ENCODE measurements at regions not wholly inside any gene's neighbourhood (a gene's known extent, or its start where the extent isn't known, plus 50 kb on each side); places are given as distances from the start of the nearest gene placed in this dataset.

DNA sequence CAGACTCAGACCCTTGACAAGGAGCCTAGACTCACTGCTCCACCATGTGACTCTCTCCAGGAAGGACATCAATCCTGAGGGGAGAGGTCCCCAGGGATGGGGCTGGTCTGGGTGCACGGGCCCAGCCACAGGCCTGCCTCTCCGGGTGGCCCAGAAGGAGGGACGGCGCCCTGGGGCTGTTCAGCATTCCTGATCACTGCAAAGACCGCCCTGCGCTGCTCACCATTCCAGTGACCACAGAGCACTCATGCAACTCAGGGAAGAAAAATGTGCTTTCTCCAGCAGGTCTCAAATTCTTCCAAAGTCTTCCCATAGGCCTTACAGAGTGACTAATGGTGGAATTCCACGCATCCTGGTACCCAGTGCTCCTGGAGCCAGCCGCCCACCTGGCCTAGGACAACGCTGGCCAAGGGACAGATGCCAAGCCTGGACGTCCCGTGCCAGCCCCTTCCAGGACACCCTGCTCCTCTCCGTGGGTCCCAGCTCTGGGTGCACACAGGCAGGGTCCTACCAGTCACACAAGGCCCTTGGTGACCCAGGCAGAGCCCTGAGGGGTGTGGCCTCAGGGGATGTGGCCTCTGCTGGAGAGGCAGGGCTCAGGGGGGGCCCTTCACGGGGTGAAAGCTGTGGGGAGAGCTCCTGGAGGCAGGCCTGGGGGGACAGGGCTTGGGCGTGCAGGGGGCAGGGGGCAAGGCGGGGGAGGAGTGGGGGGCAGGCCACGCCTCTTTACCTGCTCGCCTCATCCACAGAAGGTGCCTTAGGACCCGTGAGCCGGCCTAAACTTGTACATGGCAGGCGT is 178.8 kb downstream of the IGLL1 start:
- Histone ChIP-seq H3K27ac (ENCODE audit: low read depth) (no peak overlapping the region), H3K4me3 (ENCODE audit: low read depth, low read length) (no peak overlapping the region), H3K36me3 (ENCODE audit: insufficient read depth) (no peaks in the 10 kb centered on the region), H3K4me1 (ENCODE audit: insufficient read depth) (peaks cover 2% of the 10 kb centered on the region)
- DNase-seq (ENCODE audit: extremely low spot score), result no peak
- WGBS, result 80% methylated on average over 20 of the region's 20 CpGs

GRCh38 chr22:23400286-23400981 is 179.7 kb downstream of the IGLL1 start:
- WGBS, result 91% methylated on average over 23 of the region's 23 CpGs
- DNase-seq (ENCODE audit: extremely low spot score), result no peak
- Histone ChIP-seq H3K4me1 (ENCODE audit: insufficient read depth) (peaks cover 2% of the 10 kb centered on the region), H3K36me3 (ENCODE audit: insufficient read depth) (no peaks in the 10 kb centered on the region), H3K4me3 (ENCODE audit: low read depth, low read length) (no peak overlapping the region), H3K27ac (ENCODE audit: low read depth) (no peak overlapping the region)

GRCh38 chr22:23399367-23400285 is 180.5 kb downstream of the IGLL1 start:
- DNase-seq (ENCODE audit: extremely low spot score), result no peak
- H3K36me3 ChIP-seq (ENCODE audit: insufficient read depth), result no peaks in the 10 kb centered on the region
- H3K27ac ChIP-seq (ENCODE audit: low read depth), result no peak overlapping the region
- no peak overlapping the region for H3K4me3 ChIP-seq (ENCODE audit: low read depth, low read length)
- H3K4me1 ChIP-seq (ENCODE audit: insufficient read depth), result peaks cover 2% of the 10 kb centered on the region
- 88% methylated on average over 46 of the region's 46 CpGs for WGBS

- DNase-seq (ENCODE audit: extremely low spot score), result no peak
- Histone ChIP-seq H3K4me3 (ENCODE audit: low read depth, low read length) (no peak overlapping the region), H3K36me3 (ENCODE audit: insufficient read depth) (no peaks in the 10 kb centered on the region), H3K4me1 (ENCODE audit: insufficient read depth) (peaks cover 2% of the 10 kb centered on the region), H3K27ac (ENCODE audit: low read depth) (no peak overlapping the region)
- WGBS, result 80% methylated on average over 15 of the region's 15 CpGs
These were observed 181.3 kb downstream of the IGLL1 start for GRCh38 chr22:23398701-23399366.

DNA sequence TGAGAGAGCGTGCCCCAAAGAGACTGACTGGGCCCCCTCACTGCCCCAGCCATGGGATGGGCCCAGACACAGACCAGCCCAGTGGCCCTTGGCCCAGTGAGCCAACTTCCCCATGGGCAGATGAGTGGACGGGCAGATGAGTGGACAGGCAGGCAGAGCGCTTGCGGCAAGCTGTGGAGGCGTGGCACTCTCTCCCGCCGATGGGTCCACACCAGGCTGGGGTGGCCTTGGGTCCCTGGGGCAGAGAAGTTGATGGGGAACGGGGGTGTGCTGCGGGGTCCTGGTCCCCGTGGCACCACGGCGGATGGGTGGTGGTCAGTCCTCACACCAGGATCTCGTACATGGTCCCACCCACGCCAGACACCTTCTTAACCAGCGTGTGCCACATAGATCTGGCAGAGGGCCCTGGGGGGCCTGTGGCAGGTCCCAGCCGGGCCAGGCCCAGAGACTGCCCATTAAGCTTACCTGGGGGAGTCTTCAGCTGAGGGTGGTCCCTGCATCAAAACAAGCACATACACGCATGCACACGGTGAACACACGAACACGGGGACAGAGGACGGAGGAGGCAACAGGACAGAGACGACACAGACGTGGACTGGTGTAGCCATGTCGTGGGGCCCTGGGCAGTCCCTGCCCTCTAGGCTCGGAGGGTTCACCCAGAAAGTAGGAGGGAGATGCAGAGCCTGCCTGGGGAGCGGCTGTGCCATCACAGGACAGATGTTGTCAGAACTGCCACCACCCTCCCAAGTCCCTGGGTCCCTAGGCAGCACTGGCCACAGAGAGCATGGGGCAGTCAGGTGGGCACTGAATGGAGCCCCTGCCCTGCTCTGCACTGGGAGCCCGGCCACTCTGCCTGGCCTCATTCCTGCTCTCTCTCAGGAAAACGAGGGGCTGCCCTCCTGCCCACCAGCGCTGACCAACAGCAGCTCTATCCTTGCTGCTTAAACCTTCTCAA is 182.2 kb downstream of the IGLL1 start:
- Histone ChIP-seq H3K36me3 (ENCODE audit: insufficient read depth) (no peaks in the 10 kb centered on the region), H3K27ac (ENCODE audit: low read depth) (no peak overlapping the region), H3K4me3 (ENCODE audit: low read depth, low read length) (no peak overlapping the region), H3K4me1 (ENCODE audit: insufficient read depth) (peaks cover 2% of the 10 kb centered on the region)
- no peak for DNase-seq (ENCODE audit: extremely low spot score)
- 90% methylated on average over 29 of the region's 29 CpGs for WGBS

- 86% methylated on average over 26 of the region's 26 CpGs for WGBS
- H3K27ac ChIP-seq (ENCODE audit: low read depth), result no peak overlapping the region
- H3K36me3 ChIP-seq (ENCODE audit: insufficient read depth), result no peaks in the 10 kb centered on the region
- no peak for DNase-seq (ENCODE audit: extremely low spot score)
- H3K4me1 ChIP-seq (ENCODE audit: insufficient read depth), result peaks cover under 1% of the 10 kb centered on the region
- no peak overlapping the region for H3K4me3 ChIP-seq (ENCODE audit: low read depth, low read length)
These were observed 183.0 kb downstream of the IGLL1 start for GRCh38 chr22:23397008-23397612.

DNA sequence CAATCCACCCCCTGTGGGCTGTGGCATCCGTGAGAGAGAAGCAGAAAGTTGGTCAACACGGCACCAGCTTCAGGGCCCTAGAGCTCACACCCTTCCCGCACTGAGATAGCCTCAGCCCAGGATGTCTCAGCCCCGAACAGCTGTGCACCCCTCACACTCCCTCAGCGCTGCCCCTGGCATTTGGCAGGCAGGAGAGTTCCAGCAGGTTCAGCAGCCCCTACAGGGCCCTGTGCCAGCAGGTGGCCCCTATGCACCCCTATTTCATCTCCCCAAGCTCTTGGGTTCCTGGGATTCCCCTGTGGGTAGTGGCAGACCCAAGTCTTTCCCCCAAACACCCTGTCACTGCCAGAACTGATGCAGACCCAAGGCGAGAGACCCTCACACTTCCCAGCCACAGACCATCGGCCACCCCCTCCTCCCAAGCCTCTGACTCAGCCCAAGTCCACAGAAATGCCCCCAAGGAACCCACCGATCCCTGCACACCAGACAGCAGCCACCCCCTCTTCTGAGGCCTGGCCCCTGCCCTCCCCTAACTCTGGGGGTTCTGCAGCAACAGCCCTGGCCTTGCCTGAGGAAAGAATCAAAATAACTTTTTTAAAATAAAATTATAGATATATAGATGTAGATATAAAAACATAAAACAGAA is 183.6 kb downstream of the IGLL1 start:
- H3K36me3 ChIP-seq (ENCODE audit: insufficient read depth), result no peaks in the 10 kb centered on the region
- no peak overlapping the region for H3K4me3 ChIP-seq (ENCODE audit: low read depth, low read length)
- no peak overlapping the region for H3K27ac ChIP-seq (ENCODE audit: low read depth)
- H3K4me1 ChIP-seq (ENCODE audit: insufficient read depth), result no peaks in the 10 kb centered on the region
- no peak for DNase-seq (ENCODE audit: extremely low spot score)
- WGBS, result 81% methylated on average over 8 of the region's 8 CpGs

DNA sequence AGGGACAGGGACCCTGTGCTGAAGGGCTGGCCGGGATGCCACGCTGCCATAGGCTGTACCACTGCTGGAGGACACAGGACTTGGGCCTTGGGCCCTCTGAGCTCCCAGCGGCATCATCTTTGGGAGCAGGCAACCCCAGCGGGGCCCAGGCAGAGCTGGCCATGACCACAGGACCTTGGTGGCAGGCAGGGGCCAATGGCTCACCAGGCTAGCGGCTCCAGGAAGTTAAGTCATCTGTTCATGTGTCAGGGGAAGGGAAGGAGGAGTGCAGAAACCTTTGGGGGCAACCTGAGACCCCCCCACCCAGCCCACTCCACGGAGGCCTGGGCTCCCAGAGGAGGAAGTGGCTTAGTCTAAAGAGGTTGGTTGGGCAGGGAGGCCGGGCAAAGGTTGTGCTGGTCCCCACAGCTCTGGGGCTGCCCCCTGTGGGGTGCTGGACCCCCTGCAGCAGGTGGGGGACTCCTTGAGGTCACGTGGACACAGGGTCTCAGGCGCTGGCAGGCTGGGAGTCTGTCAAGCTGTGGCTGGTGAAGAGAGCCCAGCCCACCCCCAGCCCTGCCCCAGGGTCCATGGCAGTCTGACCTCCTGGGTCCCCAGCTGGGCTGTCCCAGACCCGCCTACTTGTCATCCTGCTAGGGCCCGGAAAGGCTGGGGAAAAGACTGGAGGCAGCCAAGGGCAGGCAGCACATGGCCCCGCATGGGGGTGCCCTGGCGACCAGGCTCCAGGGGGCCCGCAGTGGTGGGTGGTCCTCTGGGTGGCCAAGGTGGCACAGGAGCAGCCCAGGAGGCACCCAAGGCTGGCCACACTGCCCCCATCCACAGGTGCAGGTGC is 184.3 kb downstream of the IGLL1 start:
- WGBS, result 85% methylated on average over 14 of the region's 14 CpGs

GRCh38 chr22:23394525-23395326 is 185.4 kb downstream of the IGLL1 start:
- Histone ChIP-seq H3K4me3 (ENCODE audit: low read depth, low read length) (no peak overlapping the region), H3K36me3 (ENCODE audit: insufficient read depth) (no peaks in the 10 kb centered on the region), H3K27ac (ENCODE audit: low read depth) (no peak overlapping the region), H3K4me1 (ENCODE audit: insufficient read depth) (no peaks in the 10 kb centered on the region)
- DNase-seq (ENCODE audit: extremely low spot score), result no peak
- WGBS, result 91% methylated on average over 28 of the region's 28 CpGs

More for the DNA sequence above, 184.3 kb downstream of the IGLL1 start:
- no peaks in the 10 kb centered on the region for H3K4me1 ChIP-seq (ENCODE audit: insufficient read depth)
- no peaks in the 10 kb centered on the region for H3K36me3 ChIP-seq (ENCODE audit: insufficient read depth)
- DNase-seq (ENCODE audit: extremely low spot score), result no peak
- H3K27ac ChIP-seq (ENCODE audit: low read depth), result no peak overlapping the region
- no peak overlapping the region for H3K4me3 ChIP-seq (ENCODE audit: low read depth, low read length)

DNA sequence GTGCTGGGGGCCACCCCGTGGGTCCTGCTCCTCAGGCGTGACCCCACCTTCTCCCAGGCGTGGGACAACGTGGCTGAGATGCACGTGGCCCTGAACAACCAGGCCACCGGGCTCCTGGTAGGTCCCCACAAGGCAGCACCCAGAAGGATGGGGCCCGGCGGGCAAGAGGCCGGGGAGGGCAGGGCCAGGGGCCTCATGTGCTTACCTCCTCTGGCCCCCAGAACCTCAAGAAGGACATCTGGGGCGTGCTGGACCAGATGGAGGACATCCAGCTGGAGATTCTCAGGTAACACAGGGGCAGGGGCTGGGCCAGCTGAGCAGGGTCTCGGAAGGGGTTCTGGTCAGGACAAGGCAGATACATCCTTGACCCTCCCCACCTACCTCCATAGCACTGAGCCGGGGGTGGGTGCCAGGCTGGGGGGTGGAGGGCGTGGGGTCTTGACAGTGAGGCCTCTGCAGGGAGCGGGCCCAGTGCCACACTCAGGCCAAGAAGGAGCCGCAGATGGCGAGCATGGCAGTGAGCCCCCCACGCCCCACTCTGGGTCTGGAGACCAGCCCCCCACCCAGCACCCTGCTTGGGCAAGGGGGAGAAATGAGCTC is 186.3 kb downstream of the IGLL1 start:
- Histone ChIP-seq H3K4me1 (ENCODE audit: insufficient read depth) (no peaks in the 10 kb centered on the region), H3K4me3 (ENCODE audit: low read depth, low read length) (no peak overlapping the region), H3K27ac (ENCODE audit: low read depth) (no peak overlapping the region), H3K36me3 (ENCODE audit: insufficient read depth) (no peaks in the 10 kb centered on the region)
- 88% methylated on average over 17 of the region's 17 CpGs for WGBS
- no peak for DNase-seq (ENCODE audit: extremely low spot score)
